CD4-positive, alpha-beta memory T cell (primary cell): ENCODE measurements at regions not wholly inside any gene's neighbourhood (a gene's known extent, or its start where the extent isn't known, plus 50 kb on each side); places are given as distances from the start of the nearest gene placed in this dataset.

Experiments
- CTCF ChIA-PET: fragments of 350-600 bp; sonication (Branson Sonifier 250); formaldehyde crosslinking; loops from one replicate; lab custom pipeline; 2021; ENCODE audit warnings: inconsistent platforms; ENCODE audit not compliant: partially characterized antibody; lab: Charles Lee
- POLR2A ChIA-PET: fragments of 350-600 bp; sonication (Branson Sonifier 250); formaldehyde crosslinking; loops from one replicate; lab custom pipeline; 2021; ENCODE audit not compliant: partially characterized antibody; lab: Charles Lee
- DNase-seq, 5 donors: peaks; one replicate each; pipeline versions ENCODE4 v3.0.0 to v3.0.0-alpha.2; 2020 to 2022; ENCODE audit warnings: mixed read lengths in 1 of 5
- H3K27ac ChIP-seq: one replicate; pipeline ENCODE4 v1.7.0; 2013; ENCODE audit warnings: low read depth, low read length
- H3K27me3 ChIP-seq: 2 replicates; pipeline ENCODE4 v1.7.0; 2013; ENCODE audit warnings: mild to moderate bottlenecking, low read length, moderate library complexity; ENCODE audit not compliant: insufficient read depth
- H3K36me3 ChIP-seq: 2 replicates; pipeline ENCODE4 v1.7.0; 2013; ENCODE audit warnings: mild to moderate bottlenecking, low read length, moderate library complexity; ENCODE audit not compliant: insufficient read depth
- H3K4me1 ChIP-seq: 2 replicates; pipeline ENCODE4 v1.7.0; 2013; ENCODE audit warnings: mild to moderate bottlenecking, low read length, moderate library complexity; ENCODE audit not compliant: insufficient read depth
- H3K4me3 ChIP-seq, 2 donors: one replicate each; pipeline ENCODE4 v1.7.0; 2013; ENCODE audit warnings: low read length in 2 of 2, mild to moderate bottlenecking in 1 of 2
- H3K9me3 ChIP-seq, 2 donors: one replicate each; pipeline ENCODE4 v1.7.0; 2013; ENCODE audit warnings: low read length in 2 of 2, control low read depth in 1 of 2; ENCODE audit not compliant: control insufficient read depth in 1 of 2
- H3K27ac Mint-ChIP-seq, 7 donors: one replicate each; pipeline ENCODE4 v1.8.0; 2020 to 2021; ENCODE audit warnings: mixed read lengths in 7 of 7, mild to moderate bottlenecking in 6 of 7, inconsistent platforms in 3 of 7, moderate library complexity in 3 of 7
- H3K27me3 Mint-ChIP-seq, 2 donors: one replicate each; pipeline ENCODE4 v1.8.0; 2020 to 2021; ENCODE audit warnings: mixed read lengths in 2 of 2
- H3K36me3 Mint-ChIP-seq, 2 donors: one replicate each; pipeline ENCODE4 v1.8.0; 2020 to 2021; ENCODE audit warnings: mixed read lengths in 2 of 2, inconsistent platforms in 1 of 2, mild to moderate bottlenecking in 1 of 2
- H3K4me1 Mint-ChIP-seq, 4 donors: one replicate each; pipeline ENCODE4 v1.8.0; 2020 to 2021; ENCODE audit warnings: mixed read lengths in 4 of 4, mild to moderate bottlenecking in 1 of 4
- H3K4me3 Mint-ChIP-seq, 8 donors: one replicate each; pipeline ENCODE4 v1.8.0; 2020 to 2021; ENCODE audit warnings: mixed read lengths in 8 of 8, mild to moderate bottlenecking in 7 of 8, moderate library complexity in 6 of 8, inconsistent platforms in 3 of 8
- H3K9me3 Mint-ChIP-seq, 8 donors: one replicate each; pipeline ENCODE4 v1.8.0; 2020 to 2021; ENCODE audit warnings: mixed read lengths in 8 of 8, mild to moderate bottlenecking in 5 of 8, inconsistent platforms in 3 of 8, moderate library complexity in 1 of 8
- intact Hi-C: fragments of 100-400 bp; cut with micrococcal nuclease; formaldehyde crosslinking; loops from one replicate; pipeline ENCODE4 v1.15.1; 2023

- Histone ChIP-seq H3K4me3 (no peak overlapping the region), H3K36me3 (no peaks in the 10 kb centered on the region), H3K27me3 (peaks cover 4% of the 10 kb centered on the region), H3K27ac (no peak overlapping the region), H3K4me1 (no peaks in the 10 kb centered on the region), H3K9me3 (no peaks in the 10 kb centered on the region)
- POLR2A ChIA-PET: no interaction called here
- DNase-seq: no peak
- Mint-ChIP-seq H3K4me1 (no peaks in the 10 kb centered on the region), H3K9me3 (peaks cover 0 to 2% (median 0%) of the 10 kb centered on the region in 8 donors), H3K27me3 (no peaks in the 10 kb centered on the region), H3K36me3 (no peaks in the 10 kb centered on the region), H3K27ac (no peak overlapping the region), H3K4me3 (no peak overlapping the region)
- intact Hi-C loops: no loop called here
- CTCF ChIA-PET: no interaction called here
These were observed 175.4 kb downstream of the EBLN2 start for GRCh38 chr3:73236867-73237266.

GRCh38 chr3:73243740-73244139 lies 182.3 kb downstream of the EBLN2 start:
- Mint-ChIP-seq H3K4me1 (no peaks in the 10 kb centered on the region), H3K27ac (no peak overlapping the region), H3K9me3 (peaks cover 0 to 5% (median 0%) of the 10 kb centered on the region in 8 donors), H3K4me3 (no peak overlapping the region), H3K36me3 (no peaks in the 10 kb centered on the region), H3K27me3 (no peaks in the 10 kb centered on the region)
- H3K4me3 ChIP-seq: no peak overlapping the region
- H3K9me3 ChIP-seq: no peaks in the 10 kb centered on the region
- POLR2A ChIA-PET: no interaction called here
- H3K4me1 ChIP-seq: no peaks in the 10 kb centered on the region
- no peaks in the 10 kb centered on the region for H3K27me3 ChIP-seq
- intact Hi-C loops: no loop called here
- no peak for DNase-seq
- H3K27ac ChIP-seq: no peak overlapping the region
- CTCF ChIA-PET: no interaction called here
- no peaks in the 10 kb centered on the region for H3K36me3 ChIP-seq

GRCh38 chr3:73245459-73245858 lies 184.0 kb downstream of the EBLN2 start:
- no peak overlapping the region for H3K4me3 ChIP-seq
- no peak overlapping the region for H3K4me3 Mint-ChIP-seq
- CTCF ChIA-PET: no interaction called here
- peaks cover 0 to 5% (median 0%) of the 10 kb centered on the region in 8 donors for H3K9me3 Mint-ChIP-seq
- no peaks in the 10 kb centered on the region for H3K27me3 ChIP-seq
- intact Hi-C loops: no loop called here
- DNase-seq: no peak
- no peak overlapping the region for H3K27ac Mint-ChIP-seq
- H3K9me3 ChIP-seq: no peaks in the 10 kb centered on the region
- no peaks in the 10 kb centered on the region for H3K36me3 ChIP-seq
- no peaks in the 10 kb centered on the region for H3K27me3 Mint-ChIP-seq
- POLR2A ChIA-PET: no interaction called here
- no peaks in the 10 kb centered on the region for H3K4me1 ChIP-seq
- H3K27ac ChIP-seq: no peak overlapping the region
- no peaks in the 10 kb centered on the region for H3K36me3 Mint-ChIP-seq
- no peaks in the 10 kb centered on the region for H3K4me1 Mint-ChIP-seq

GRCh38 chr3:73249047-73249446 lies 187.6 kb downstream of the EBLN2 start:
- Mint-ChIP-seq H3K4me3 (no peak overlapping the region), H3K4me1 (no peaks in the 10 kb centered on the region), H3K27ac (no peak overlapping the region), H3K36me3 (no peaks in the 10 kb centered on the region), H3K27me3 (peaks cover 2 to 9% of the 10 kb centered on the region in 2 donors), H3K9me3 (peaks cover 0 to 6% (median 0%) of the 10 kb centered on the region in 8 donors)
- H3K36me3 ChIP-seq: no peaks in the 10 kb centered on the region
- H3K4me1 ChIP-seq: no peaks in the 10 kb centered on the region
- POLR2A ChIA-PET: no interaction called here
- H3K9me3 ChIP-seq: no peaks in the 10 kb centered on the region
- intact Hi-C loops: no loop called here
- H3K27me3 ChIP-seq: no peaks in the 10 kb centered on the region
- DNase-seq: no peak
- no peak overlapping the region for H3K4me3 ChIP-seq
- CTCF ChIA-PET: no interaction called here
- H3K27ac ChIP-seq: no peak overlapping the region

GRCh38 chr3:73254062-73254461 lies 192.6 kb downstream of the EBLN2 start:
- ChIA-PET POLR2A (no interaction called here), CTCF (no interaction called here)
- no peaks in the 10 kb centered on the region for H3K4me1 ChIP-seq
- Mint-ChIP-seq H3K27me3 (peaks cover 6 to 14% of the 10 kb centered on the region in 2 donors), H3K27ac (no peak overlapping the region), H3K4me1 (no peaks in the 10 kb centered on the region), H3K9me3 (peaks cover 0 to 3% (median 0%) of the 10 kb centered on the region in 8 donors), H3K4me3 (no peak overlapping the region), H3K36me3 (no peaks in the 10 kb centered on the region)
- no peak overlapping the region for H3K4me3 ChIP-seq
- no peaks in the 10 kb centered on the region for H3K9me3 ChIP-seq
- intact Hi-C loops: no loop called here
- H3K27me3 ChIP-seq: no peaks in the 10 kb centered on the region
- DNase-seq: no peak
- H3K36me3 ChIP-seq: no peaks in the 10 kb centered on the region
- no peak overlapping the region for H3K27ac ChIP-seq

- Histone ChIP-seq H3K9me3 (no peaks in the 10 kb centered on the region), H3K4me3 (no peak overlapping the region), H3K4me1 (no peaks in the 10 kb centered on the region), H3K27ac (no peak overlapping the region), H3K27me3 (no peaks in the 10 kb centered on the region), H3K36me3 (no peaks in the 10 kb centered on the region)
- intact Hi-C loops: no loop called here
- Mint-ChIP-seq H3K36me3 (no peaks in the 10 kb centered on the region), H3K27ac (no peak overlapping the region), H3K9me3 (peaks cover 0 to 3% (median 0%) of the 10 kb centered on the region in 8 donors), H3K4me3 (no peak overlapping the region), H3K27me3 (peaks cover 6 to 14% of the 10 kb centered on the region in 2 donors), H3K4me1 (no peaks in the 10 kb centered on the region)
- ChIA-PET POLR2A (no interaction called here), CTCF (no interaction called here)
- no peak for DNase-seq
These were observed 194.2 kb downstream of the EBLN2 start for GRCh38 chr3:73255609-73256029.

GRCh38 chr3:73257186-73257585 lies 195.7 kb downstream of the EBLN2 start:
- intact Hi-C loops: no loop called here
- Mint-ChIP-seq H3K36me3 (no peaks in the 10 kb centered on the region), H3K4me3 (no peak overlapping the region), H3K27ac (no peak overlapping the region), H3K4me1 (no peaks in the 10 kb centered on the region), H3K27me3 (peaks cover 10 to 18% of the 10 kb centered on the region in 2 donors), H3K9me3 (peaks cover 0 to 4% (median under 1%) of the 10 kb centered on the region in 8 donors)
- H3K4me1 ChIP-seq: no peaks in the 10 kb centered on the region
- no peaks in the 10 kb centered on the region for H3K36me3 ChIP-seq
- ChIA-PET POLR2A (no interaction called here), CTCF (no interaction called here)
- H3K4me3 ChIP-seq: no peak overlapping the region
- no peaks in the 10 kb centered on the region for H3K9me3 ChIP-seq
- DNase-seq: no peak
- no peaks in the 10 kb centered on the region for H3K27me3 ChIP-seq
- no peak overlapping the region for H3K27ac ChIP-seq

- no peak overlapping the region for H3K4me3 Mint-ChIP-seq
These were observed 196.6 kb downstream of the EBLN2 start for GRCh38 chr3:73258057-73258456.

More at GRCh38 chr3:73258057-73258456, 196.6 kb downstream of the EBLN2 start:
- no peak for DNase-seq
- Mint-ChIP-seq H3K9me3 (peaks cover 0 to 4% (median 0%) of the 10 kb centered on the region in 8 donors), H3K27me3 (peaks cover 10 to 15% of the 10 kb centered on the region in 2 donors), H3K36me3 (no peaks in the 10 kb centered on the region), H3K27ac (no peak overlapping the region), H3K4me1 (no peaks in the 10 kb centered on the region)
- no peaks in the 10 kb centered on the region for H3K36me3 ChIP-seq
- no peak overlapping the region for H3K27ac ChIP-seq
- ChIA-PET CTCF (no interaction called here), POLR2A (no interaction called here)
- intact Hi-C loops: no loop called here
- H3K27me3 ChIP-seq: no peaks in the 10 kb centered on the region
- H3K9me3 ChIP-seq: no peaks in the 10 kb centered on the region
- no peak overlapping the region for H3K4me3 ChIP-seq
- H3K4me1 ChIP-seq: no peaks in the 10 kb centered on the region
